ENCODE measurements at regions not wholly inside any gene's neighbourhood (a gene's known extent, or its start where the extent isn't known, plus 50 kb on each side); places are given as distances from the start of the nearest gene placed in this dataset.

- H3K4me1 ChIP-seq (ENCODE audit: low read depth), result peaks cover 6% of the 10 kb centered on the region
- intact Hi-C loops (cut with DNase I, micrococcal nuclease), result no loop called here
- no peaks in the 10 kb centered on the region for H3K9me3 ChIP-seq
- DNase-seq (no peak), ATAC-seq (no peak)
- no peaks in the 10 kb centered on the region for H3K36me3 ChIP-seq (ENCODE audit: low read depth)
- TF ChIP-seq CTCF (IDR thresholded peaks at IDR 0.05), result no peak
- no peak overlapping the region for H3K4me3 ChIP-seq
These were observed 155.3 kb downstream of the GADD45G start for GRCh38 chr9:89760123-89760522.

DNA sequence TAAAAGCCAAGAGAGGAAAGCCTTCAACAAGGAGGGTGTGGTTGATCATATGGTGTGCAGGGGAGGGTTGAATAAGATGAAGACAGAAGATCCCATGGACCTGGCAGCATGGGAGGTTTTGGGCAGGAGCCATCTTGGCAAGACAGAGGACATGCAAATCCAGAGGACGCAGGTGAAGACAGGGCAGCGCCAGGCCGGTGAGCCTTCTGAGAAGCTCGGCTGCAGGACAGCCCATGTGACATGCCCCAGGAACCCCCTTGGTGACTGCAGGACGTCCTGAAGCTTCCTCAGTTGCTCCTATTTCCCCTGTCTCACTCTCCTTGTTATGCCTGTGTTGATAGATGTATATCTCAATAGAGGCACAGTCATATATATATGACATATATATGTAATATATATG is 159.4 kb downstream of the GADD45G start:
- Histone ChIP-seq H3K4me3 (no peak overlapping the region), H3K9me3 (no peaks in the 10 kb centered on the region), H3K36me3 (ENCODE audit: low read depth) (no peaks in the 10 kb centered on the region), H3K4me1 (ENCODE audit: low read depth) (no peaks in the 10 kb centered on the region)
- DNase-seq, result no peak
- intact Hi-C loops (cut with DNase I, micrococcal nuclease), result no loop called here
- TF ChIP-seq CTCF (IDR thresholded peaks at IDR 0.05), result no peak
- ATAC-seq, result no peak

DNA sequence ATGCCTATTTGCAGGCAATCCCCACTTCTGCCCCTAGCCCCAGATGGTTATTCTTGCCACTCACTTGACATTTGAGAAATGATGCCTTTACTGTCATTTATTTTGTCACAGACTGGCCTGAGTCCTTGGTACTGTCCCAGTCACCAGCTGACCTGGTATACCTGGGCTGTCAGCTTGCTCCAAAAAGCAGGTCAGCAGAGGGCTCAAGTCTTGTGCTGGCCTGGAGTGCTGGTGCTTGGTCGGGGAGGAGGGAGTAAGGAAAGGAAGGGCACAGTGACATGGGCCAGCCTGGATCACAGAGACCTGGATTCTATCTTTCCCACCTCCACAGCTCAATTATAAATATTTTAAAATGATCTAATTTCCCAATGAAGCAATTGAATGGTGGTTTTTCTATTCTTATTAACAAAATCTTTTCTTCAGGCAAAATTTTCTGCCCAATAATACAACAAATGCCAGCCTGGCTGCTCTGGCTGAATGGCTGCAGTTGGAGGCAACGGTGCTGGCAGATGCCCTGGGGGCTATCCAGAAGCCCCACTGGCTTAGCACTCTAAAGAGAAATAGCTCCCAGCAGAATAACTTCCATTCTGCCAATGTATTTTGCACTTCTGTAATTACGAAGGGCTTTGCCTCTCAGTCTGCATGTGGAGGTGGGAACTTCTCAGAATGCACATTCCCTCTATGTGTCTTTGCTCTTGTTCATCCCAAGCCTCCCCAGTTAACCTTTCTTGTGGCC is 160.6 kb downstream of the GADD45G start:
- DNase-seq (no peak), ATAC-seq (no peak)

DNA sequence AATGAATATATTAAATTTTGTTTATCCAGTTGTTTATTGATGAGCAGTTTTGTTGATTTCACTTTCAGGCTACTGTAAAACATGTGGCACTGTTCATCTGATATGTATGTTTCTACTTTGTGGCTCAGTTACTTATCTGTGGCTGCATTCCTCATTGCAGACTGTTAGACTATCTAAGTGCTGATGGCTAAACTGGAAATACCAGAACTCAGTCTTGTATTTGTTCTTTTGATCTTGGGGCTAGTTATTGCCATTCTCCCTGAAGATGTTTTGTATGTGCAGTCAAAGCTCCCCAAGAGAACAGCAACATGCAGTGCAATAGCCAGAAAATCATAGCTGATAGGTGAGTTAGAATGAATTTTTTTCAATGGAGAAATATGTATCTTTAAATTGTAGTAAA is 162.2 kb downstream of the GADD45G start:
- intact Hi-C loops (cut with DNase I, micrococcal nuclease), result no loop called here
- Histone ChIP-seq H3K4me1 (ENCODE audit: low read depth) (no peaks in the 10 kb centered on the region), H3K36me3 (ENCODE audit: low read depth) (no peaks in the 10 kb centered on the region), H3K9me3 (no peaks in the 10 kb centered on the region), H3K4me3 (no peak overlapping the region)
- ATAC-seq (no peak), DNase-seq (no peak)
- TF ChIP-seq CTCF (IDR thresholded peaks at IDR 0.05), result no peak

More for the DNA sequence above, 160.6 kb downstream of the GADD45G start:
- Histone ChIP-seq H3K9me3 (no peaks in the 10 kb centered on the region), H3K4me3 (no peak overlapping the region), H3K4me1 (ENCODE audit: low read depth) (no peaks in the 10 kb centered on the region), H3K36me3 (ENCODE audit: low read depth) (no peaks in the 10 kb centered on the region)
- intact Hi-C loops (cut with DNase I, micrococcal nuclease), result no loop called here
- TF ChIP-seq CTCF (IDR thresholded peaks at IDR 0.05), result no peak

DNA sequence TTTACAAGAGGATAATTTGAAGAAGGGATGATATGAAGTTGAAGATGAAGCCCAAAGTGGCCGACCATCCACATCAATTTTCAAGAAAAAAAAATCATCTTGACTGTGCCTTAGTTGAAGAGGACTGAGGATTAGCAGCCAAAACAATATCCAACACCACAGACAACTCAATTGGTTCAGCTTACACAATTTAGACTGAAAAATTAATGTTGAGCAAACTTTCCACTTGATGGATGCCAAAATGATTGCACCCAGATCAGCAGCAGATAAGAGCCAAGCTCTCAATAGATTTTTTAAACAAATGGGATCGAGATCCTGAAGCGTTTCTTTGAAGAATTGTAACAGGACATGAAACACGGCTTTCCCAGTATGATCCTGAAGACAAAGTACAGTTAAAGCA is 163.2 kb downstream of the GADD45G start:
- ATAC-seq (no peak), DNase-seq (no peak)
- H3K9me3 ChIP-seq, result no peaks in the 10 kb centered on the region
- no peak overlapping the region for H3K4me3 ChIP-seq
- H3K4me1 ChIP-seq (ENCODE audit: low read depth), result no peaks in the 10 kb centered on the region
- intact Hi-C loops (cut with DNase I, micrococcal nuclease), result no loop called here
- no peak for TF ChIP-seq CTCF (IDR thresholded peaks at IDR 0.05)
- H3K36me3 ChIP-seq (ENCODE audit: low read depth), result no peaks in the 10 kb centered on the region

- intact Hi-C loops (cut with DNase I, micrococcal nuclease), result no loop called here
- Histone ChIP-seq H3K4me1 (ENCODE audit: low read depth) (no peaks in the 10 kb centered on the region), H3K9me3 (no peaks in the 10 kb centered on the region), H3K36me3 (ENCODE audit: low read depth) (no peaks in the 10 kb centered on the region), H3K4me3 (no peak overlapping the region)
- no peak for TF ChIP-seq CTCF (IDR thresholded peaks at IDR 0.05)
- no peak for ATAC-seq
- DNase-seq, result no peak
These were observed 163.8 kb downstream of the GADD45G start for GRCh38 chr9:89768650-89769071.
